A673 (cell line): ENCODE measurements at regions not wholly inside any gene's neighbourhood (a gene's known extent, or its start where the extent isn't known, plus 50 kb on each side); places are given as distances from the start of the nearest gene placed in this dataset.

Source experiments
- CTCF ChIP-seq: fragments of 300-800, 200-600 bp; sonication (generic); conservative IDR thresholded peaks from 2 replicates; pipeline ENCODE4 v1.5.1; 2017; ENCODE audit warnings: low read depth, mild to moderate bottlenecking, antibody characterized with exemption, low read length, moderate library complexity, mixed read lengths
- EZH2 ChIP-seq: fragments of 200-600 bp; sonication (generic); IDR thresholded peaks from 2 replicates; pipeline ENCODE4 v1.6.1; 2017; ENCODE audit warnings: borderline replicate concordance, low read depth, mild to moderate bottlenecking, mixed read lengths, antibody characterized with exemption, low read length; ENCODE audit not compliant: poor library complexity, severe bottlenecking

DNA sequence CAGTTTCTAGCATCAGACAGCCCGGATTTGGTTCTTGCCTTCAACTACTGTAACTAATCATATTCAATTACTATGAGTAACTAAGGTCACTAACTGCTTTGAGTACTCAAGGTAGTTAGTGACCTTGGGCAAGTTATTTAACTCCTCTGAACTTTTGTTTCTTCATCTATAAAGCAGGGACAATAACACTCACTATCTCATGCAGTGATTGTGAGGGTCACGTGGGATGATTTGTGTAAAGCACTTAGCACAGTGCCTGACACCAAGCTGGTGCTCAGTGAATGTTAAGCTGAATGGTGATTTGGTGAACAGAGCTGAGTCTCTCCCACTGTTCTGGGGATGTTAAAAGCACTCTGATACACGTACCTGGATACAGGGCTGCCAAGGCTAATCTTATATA lies 171.3 kb upstream of the PLXNC1 start:
- TF ChIP-seq CTCF (no peak), EZH2 (no peak)
